H1 (cell line): ENCODE measurements at regions not wholly inside any gene's neighbourhood (a gene's known extent, or its start where the extent isn't known, plus 50 kb on each side); places are given as distances from the start of the nearest gene placed in this dataset.

Experiments used
- CTCF ChIA-PET: fragments of 300-600 bp; sonication (Branson Sonifier 250); formaldehyde crosslinking; loops from one replicate; lab custom pipeline; 2021; ENCODE audit not compliant: partially characterized antibody; lab: Charles Lee
- POLR2A ChIA-PET: fragments of 300-600 bp; sonication (Branson Sonifier 250); formaldehyde crosslinking; loops from one replicate; lab custom pipeline; 2021; ENCODE audit warnings: inconsistent platforms; ENCODE audit not compliant: partially characterized antibody; lab: Charles Lee
- DNase-seq, 2 experiments: peaks; one replicate each; pipeline versions ENCODE4 v3.0.0 to v3.0.0-alpha.2; 2010 to 2022; ENCODE audit warnings: low spot score in 2 of 2, low read depth in 1 of 2, mixed read lengths in 1 of 2
- FAIRE-seq: peaks from 2 replicates; lab custom pipeline; 2011; peaks lifted over from hg19 to GRCh38; lab: Jason Lieb, UNC
- H2AFZ ChIP-seq: 2 replicates; pipeline ENCODE4 v1.8.1; 2012; ENCODE audit warnings: low read length, inconsistent platforms
- H2AK5ac ChIP-seq: 2 replicates; pipeline ENCODE4 v1.6.1; 2013; ENCODE audit warnings: low read depth, low read length
- H2BK120ac ChIP-seq: replicated peaks from 2 replicates; pipeline ENCODE3; 2013; ENCODE audit warnings: low read depth, low read length, inconsistent platforms
- H2BK12ac ChIP-seq: 2 replicates; pipeline ENCODE4 v1.6.1; 2013; ENCODE audit warnings: low read depth, low read length
- H2BK15ac ChIP-seq: 2 replicates; pipeline ENCODE4 v1.6.1; 2013; ENCODE audit warnings: low read length
- H2BK20ac ChIP-seq: 2 replicates; pipeline ENCODE4 v1.6.1; 2013; ENCODE audit warnings: low read length
- H2BK5ac ChIP-seq: 2 replicates; pipeline ENCODE4 v1.6.1; 2013; ENCODE audit warnings: low read depth, low read length
- H3K14ac ChIP-seq: 2 replicates; pipeline ENCODE4 v1.6.1; 2013; ENCODE audit warnings: inconsistent platforms; ENCODE audit not compliant: insufficient read length
- H3K18ac ChIP-seq: 2 replicates; pipeline ENCODE4 v1.6.1; 2013; ENCODE audit warnings: low read length; ENCODE audit errors: extremely low read depth
- H3K23ac ChIP-seq: 2 replicates; pipeline ENCODE4 v1.6.1; 2013; ENCODE audit warnings: inconsistent platforms; ENCODE audit not compliant: insufficient read length
- H3K23me2 ChIP-seq: 2 replicates; pipeline ENCODE4 v1.6.1; 2013; ENCODE audit warnings: low read depth, low read length
- H3K27ac ChIP-seq: 2 replicates; pipeline ENCODE4 v1.6.1; 2011; ENCODE audit warnings: low read depth, low read length, inconsistent platforms
- H3K27me3 ChIP-seq, 4 experiments: replicated peaks in 1 of 4; 1 replicate in 1 of 4; 2 replicates in 3 of 4; pipeline versions ENCODE4 v1.6.1 to v1.8.1; 2011 to 2013; ENCODE audit warnings: low read length in 3 of 4, mild to moderate bottlenecking in 3 of 4, inconsistent platforms in 2 of 4, mixed read lengths in 2 of 4, moderate library complexity in 1 of 4; ENCODE audit not compliant: control insufficient read depth in 3 of 4, insufficient read depth in 3 of 4; ENCODE audit errors: extremely low read depth in 1 of 4
- H3K36me3 ChIP-seq, 4 experiments: 2 replicates each; pipeline versions ENCODE4 v1.6.1 to v1.8.1; 2011 to 2013; ENCODE audit warnings: mild to moderate bottlenecking in 4 of 4, low read length in 3 of 4, moderate library complexity in 2 of 4, control low read depth in 1 of 4, inconsistent platforms in 1 of 4; ENCODE audit not compliant: insufficient read depth in 4 of 4, control insufficient read depth in 2 of 4
- H3K4ac ChIP-seq: replicated peaks from 2 replicates; pipeline ENCODE3; 2013; ENCODE audit warnings: low read length, low read depth, mixed read lengths, inconsistent platforms; ENCODE audit not compliant: insufficient read length
- H3K4me1 ChIP-seq, 4 experiments: replicated peaks in 1 of 4; 1 replicate in 1 of 4; 2 replicates in 3 of 4; pipeline versions ENCODE4 v1.6.1 to v1.8.1; 2011 to 2013; ENCODE audit warnings: low read length in 3 of 4, inconsistent platforms in 2 of 4, mixed read lengths in 1 of 4; ENCODE audit not compliant: insufficient read depth in 4 of 4, control insufficient read depth in 3 of 4
- H3K4me2 ChIP-seq, 2 experiments: 2 replicates each; pipeline versions ENCODE4 v1.6.1 to v1.8.1; 2011 to 2013; ENCODE audit warnings: low read depth in 2 of 2, low read length in 2 of 2, control low read depth in 1 of 2, inconsistent platforms in 1 of 2, mild to moderate bottlenecking in 1 of 2; ENCODE audit not compliant: insufficient read depth in 1 of 2
- H3K4me3 ChIP-seq, 4 experiments: fragments of 200-600, 300-600 bp in 1 of 4; sonication (generic), shearing (Covaris generic), sonication (Bioruptor Twin) in 1 of 4; 2 replicates each; pipeline versions ENCODE4 v1.5.1 to v1.8.1; 2011 to 2016; ENCODE audit warnings: low read length in 4 of 4, low read depth in 3 of 4, control low read depth in 2 of 4, inconsistent platforms in 2 of 4, mild to moderate bottlenecking in 2 of 4, mixed read lengths in 1 of 4, moderate library complexity in 1 of 4; ENCODE audit not compliant: insufficient read depth in 2 of 4; ENCODE audit errors: extremely low read depth in 1 of 4
- H3K56ac ChIP-seq: replicated peaks from 2 replicates; pipeline ENCODE3; 2013; ENCODE audit warnings: low read depth, mild to moderate bottlenecking, mixed read lengths, low read length, inconsistent platforms; ENCODE audit not compliant: insufficient read length
- H3K79me1 ChIP-seq: 2 replicates; pipeline ENCODE4 v1.6.1; 2013; ENCODE audit warnings: low read depth, low read length, control low read depth
- H3K79me2 ChIP-seq, 2 experiments: 2 replicates each; pipeline versions ENCODE4 v1.6.1 to v1.8.1; 2012 to 2013; ENCODE audit warnings: low read length in 2 of 2, mild to moderate bottlenecking in 2 of 2, inconsistent platforms in 1 of 2; ENCODE audit not compliant: insufficient read depth in 2 of 2, control insufficient read depth in 1 of 2
- H3K9ac ChIP-seq, 4 experiments: replicated peaks in 1 of 4; 1 replicate in 1 of 4; 2 replicates in 3 of 4; pipeline versions ENCODE4 v1.6.1 to v1.8.1; 2011 to 2013; ENCODE audit warnings: low read depth in 3 of 4, low read length in 3 of 4, control low read depth in 2 of 4, mild to moderate bottlenecking in 2 of 4, moderate library complexity in 2 of 4, inconsistent platforms in 1 of 4; ENCODE audit errors: extremely low read depth in 1 of 4
- H3K9me3 ChIP-seq, 2 experiments: 2 replicates each; pipeline versions ENCODE4 v1.6.1 to v1.8.1; 2012 to 2013; ENCODE audit warnings: mild to moderate bottlenecking in 2 of 2, moderate library complexity in 2 of 2, control low read depth in 1 of 2, inconsistent platforms in 1 of 2, low read depth in 1 of 2, low read length in 1 of 2, mixed read lengths in 1 of 2; ENCODE audit not compliant: insufficient read depth in 2 of 2
- H4K20me1 ChIP-seq, 2 experiments: replicated peaks in 1 of 2; 2 replicates each; pipeline versions ENCODE3 to v1.8.1; 2011 to 2013; ENCODE audit warnings: inconsistent platforms in 2 of 2, low read length in 2 of 2, mild to moderate bottlenecking in 1 of 2; ENCODE audit not compliant: insufficient read depth in 2 of 2, control insufficient read depth in 1 of 2
- H4K5ac ChIP-seq: 2 replicates; pipeline ENCODE4 v1.6.1; 2013; ENCODE audit warnings: low read length, low read depth, mixed read lengths, inconsistent platforms; ENCODE audit not compliant: insufficient read length
- H4K8ac ChIP-seq: 2 replicates; pipeline ENCODE4 v1.8.0; 2013; ENCODE audit warnings: mild to moderate bottlenecking, moderate library complexity, low read length, inconsistent platforms; ENCODE audit not compliant: insufficient read depth; ENCODE audit errors: extremely low read depth
- H4K91ac ChIP-seq: replicated peaks from 2 replicates; pipeline ENCODE3; 2013; ENCODE audit warnings: low read length, mixed read lengths, inconsistent platforms; ENCODE audit not compliant: insufficient read length
- BACH1 ChIP-seq: IDR thresholded peaks from 2 replicates; pipeline ENCODE4 v1.6.1; 2012; ENCODE audit warnings: low read length, improper control_type of control experiment
- BCL11A ChIP-seq, 2 experiments: IDR thresholded peaks; one replicate each; pipeline ENCODE4 v1.6.1; 2011; ENCODE audit warnings: low read depth in 2 of 2, low read length in 2 of 2, mild to moderate bottlenecking in 2 of 2
- CTBP2 ChIP-seq: IDR thresholded peaks from 2 replicates; pipeline ENCODE4 v1.7.0; 2011; ENCODE audit warnings: borderline replicate concordance, mild to moderate bottlenecking, moderate library complexity, mixed read lengths, low read length; ENCODE audit not compliant: insufficient read depth, insufficient read length
- FOSL1 ChIP-seq: IDR thresholded peaks from 2 replicates; pipeline ENCODE4 v1.6.1; 2011; ENCODE audit warnings: mild to moderate bottlenecking, low read depth, low read length, moderate library complexity; ENCODE audit not compliant: insufficient read depth
- GTF2F1 ChIP-seq: IDR thresholded peaks from 2 replicates; pipeline ENCODE4 v1.6.1; 2012; ENCODE audit warnings: low read depth, low read length, improper control_type of control experiment, borderline replicate concordance
- JUN ChIP-seq: IDR thresholded peaks from 2 replicates; pipeline ENCODE4 v1.6.1; 2011; ENCODE audit warnings: low read depth, mild to moderate bottlenecking, improper control_type of control experiment, low read length
- POLR2A ChIP-seq, 2 experiments: IDR thresholded peaks; 1 replicate in 1 of 2; 2 replicates in 1 of 2; pipeline ENCODE4 v1.6.1; 2011; ENCODE audit warnings: low read depth in 2 of 2, low read length in 2 of 2, mild to moderate bottlenecking in 2 of 2; ENCODE audit errors: control extremely low read depth in 1 of 2
- RNF2 ChIP-seq: fragments of 200-900, 300-1000 bp; sonication (generic); IDR thresholded peaks from 2 replicates; pipeline ENCODE4 v1.7.1; 2016; ENCODE audit warnings: borderline replicate concordance, low read depth, mild to moderate bottlenecking, antibody characterized with exemption, low read length; ENCODE audit not compliant: poor library complexity, severe bottlenecking; ENCODE audit errors: missing control alignments
- SIRT6 ChIP-seq: IDR thresholded peaks from one replicate; pipeline ENCODE4 v1.7.1; 2012; ENCODE audit warnings: low read length, inconsistent platforms
- SIX5 ChIP-seq: IDR thresholded peaks from 2 replicates; pipeline ENCODE4 v1.6.1; 2011; ENCODE audit warnings: mild to moderate bottlenecking, low read depth, low read length
- SP1 ChIP-seq: IDR thresholded peaks from 2 replicates; pipeline ENCODE4 v1.6.1; 2011; ENCODE audit warnings: low read depth, low read length
- SRF ChIP-seq: IDR thresholded peaks from 2 replicates; pipeline ENCODE4 v1.6.1; 2011; ENCODE audit warnings: mild to moderate bottlenecking, low read depth, low read length, moderate library complexity
- TAF1 ChIP-seq: IDR thresholded peaks from 2 replicates; pipeline ENCODE4 v1.6.1; 2011; ENCODE audit warnings: mild to moderate bottlenecking, low read depth, low read length
- TAF7 ChIP-seq: optimal IDR thresholded peaks from 2 replicates; pipeline ENCODE3; 2011; ENCODE audit warnings: low read depth, mild to moderate bottlenecking, inconsistent platforms, low read length, moderate library complexity, borderline replicate concordance
- TBP ChIP-seq: IDR thresholded peaks from 2 replicates; pipeline ENCODE4 v1.6.1; 2011; ENCODE audit warnings: low read depth, low read length, improper control_type of control experiment
- TCF12 ChIP-seq: IDR thresholded peaks from 2 replicates; pipeline ENCODE4 v1.6.1; 2011; ENCODE audit warnings: low read depth, mild to moderate bottlenecking, low read length
- YY1 ChIP-seq: IDR thresholded peaks from 2 replicates; pipeline ENCODE4 v1.6.1; 2011; ENCODE audit warnings: low read depth, mild to moderate bottlenecking, low read length
- whole genome bisulfite sequencing, 2 experiments: shearing (Covaris generic) in 1 of 2; methylation state at CpG; one replicate each; pipeline versions ENCODE4 v1.1.6 to v1.1.7; 2013 to 2015; ENCODE audit warnings: low lambda C conversion rate in 2 of 2, mixed read lengths in 2 of 2, inconsistent platforms in 1 of 2, low coverage in 1 of 2, missing lambda C conversion rate in 1 of 2; ENCODE audit not compliant: insufficient replicate concordance in 2 of 2, insufficient coverage in 1 of 2, insufficient read length in 1 of 2; ENCODE audit errors: extremely low coverage in 1 of 2, missing lambda C conversion rate in 1 of 2; 5-methylcytosine and 5-hydroxymethylcytosine counted together

- H3K18ac ChIP-seq = no peak overlapping the region
- no peak overlapping the region for H3K4me3 ChIP-seq
- H3K14ac ChIP-seq = no peak overlapping the region
- H4K5ac ChIP-seq = no peak overlapping the region
- no peaks in the 10 kb centered on the region for H3K9me3 ChIP-seq
- no peaks in the 10 kb centered on the region for H4K20me1 ChIP-seq
- WGBS, 2 experiments = 83% methylated on average over 3 of the region's 3 CpGs; no CpG with 5 or more reads in 1 of the 2 experiments
- H3K56ac ChIP-seq = no peak overlapping the region
- H3K23ac ChIP-seq = no peak overlapping the region
- no peaks in the 10 kb centered on the region for H3K27me3 ChIP-seq
- H2AK5ac ChIP-seq = no peak overlapping the region
- no peak overlapping the region for H3K4me2 ChIP-seq
- POLR2A ChIA-PET = no interaction called here
- no peaks in the 10 kb centered on the region for H3K36me3 ChIP-seq
- DNase-seq (no peak), FAIRE-seq (no peak)
- no peak overlapping the region for H2BK15ac ChIP-seq
- H3K4ac ChIP-seq = no peak overlapping the region
- no peak overlapping the region for H2BK5ac ChIP-seq
- CTCF ChIA-PET = interaction anchor here (1.0 to 1.4 kb wide), 2 partner anchors 12 to 495 kb away, joined by 4 to 7 read pairs; partner anchors contain the start of gene UBE3D
- no peak overlapping the region for H2BK20ac ChIP-seq
- H2BK120ac ChIP-seq = no peak overlapping the region
- no peak overlapping the region for H2AFZ ChIP-seq
- H3K79me1 ChIP-seq = no peaks in the 10 kb centered on the region
- no peak overlapping the region for H3K27ac ChIP-seq
- H4K91ac ChIP-seq = no peak overlapping the region
- peaks cover 0 to 2% (median 0%) of the 10 kb centered on the region in 4 experiments; a peak in 1 of 7 replicates for H3K4me1 ChIP-seq
- no peak overlapping the region for H4K8ac ChIP-seq
- H2BK12ac ChIP-seq = no peak overlapping the region
- no peak overlapping the region for H3K9ac ChIP-seq
- no peaks in the 10 kb centered on the region for H3K79me2 ChIP-seq
- H3K23me2 ChIP-seq = no peaks in the 10 kb centered on the region; the same call in 1 of the 2 replicates
- no peak for TF ChIP-seq TCF12
- TF ChIP-seq FOSL1 = no peak
- TF ChIP-seq GTF2F1 = no peak
- TF ChIP-seq RNF2 = no peak
- no peak for TF ChIP-seq CTBP2
- no peak for TF ChIP-seq BACH1
- no peak for TF ChIP-seq TBP
- no peak for TF ChIP-seq YY1
- TF ChIP-seq SRF = no peak
- TF ChIP-seq SIX5 = no peak
- no peak for TF ChIP-seq POLR2A (IDR thresholded peaks at IDR 0.05; ENCODE audit: control extremely low read depth in 1 of 2, low read depth in 2 of 2, low read length in 2 of 2)
- TF ChIP-seq SIRT6 = no peak
- TF ChIP-seq JUN = no peak
- no peak for TF ChIP-seq SP1
- no peak for TF ChIP-seq TAF1
- TF ChIP-seq BCL11A (IDR thresholded peaks at IDR 0.05; ENCODE audit: low read depth in 2 of 2, low read length in 2 of 2) = no peak
- no peak for TF ChIP-seq TAF7
These were observed 206.5 kb downstream of the TPBG start for GRCh38 chr6:82570083-82570482.
